Vagina (tissue), 2 donors: ENCODE measurements at regions not wholly inside any gene's neighbourhood (a gene's known extent, or its start where the extent isn't known, plus 50 kb on each side); places are given as distances from the start of the nearest gene placed in this dataset.
"Not testable (repeated sequence)": the region's sequence is repeated elsewhere in the genome, so short reads cannot be mapped to it uniquely, and the experiment has no call there.

Source experiments
- CTCF ChIP-seq, 3 experiments: fragments of 450-650 bp in 2 of 3; fragments of 200-600 bp in 1 of 3; sonication (generic) in 1 of 3; IDR thresholded peaks; one replicate each; pipeline ENCODE4 v1.5.1; 2017 to 2019; ENCODE audit warnings: antibody characterized with exemption in 3 of 3, mild to moderate bottlenecking in 2 of 3, moderate library complexity in 2 of 3
- POLR2A ChIP-seq, 2 donors: fragments of 450-650 bp; IDR thresholded peaks; one replicate each; pipeline ENCODE4 v1.6.1; 2017; ENCODE audit warnings: antibody characterized with exemption in 2 of 2, mild to moderate bottlenecking in 2 of 2, moderate library complexity in 2 of 2

DNA sequence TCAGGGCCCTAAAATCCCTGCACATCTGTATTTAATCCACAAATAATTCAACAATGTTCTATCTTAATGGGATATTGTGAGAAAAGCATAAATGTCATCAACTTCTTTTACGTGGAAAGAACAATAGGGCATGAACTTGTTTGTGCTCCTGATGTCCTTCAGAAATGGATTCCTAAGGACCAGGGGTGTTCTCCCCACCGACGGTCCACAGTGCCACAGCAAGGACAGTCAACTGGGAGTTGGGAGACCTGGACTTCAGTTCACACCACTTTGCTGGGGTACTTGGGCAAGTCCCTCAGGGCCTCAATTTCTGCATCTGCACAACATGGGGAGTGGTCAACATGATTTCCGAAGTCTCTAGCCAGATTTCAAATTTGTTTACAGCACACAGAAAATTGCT, 908.4 kb downstream of the RPIA start:
- not testable (repeated sequence) for TF ChIP-seq CTCF, POLR2A (IDR thresholded peaks at IDR 0.05)
